Nephron (organoid): ENCODE measurements at regions not wholly inside any gene's neighbourhood (a gene's known extent, or its start where the extent isn't known, plus 50 kb on each side); places are given as distances from the start of the nearest gene placed in this dataset.

Experiments used
- H3K27ac Mint-ChIP-seq, 3 experiments: 2 replicates each; pipeline ENCODE4 v1.8.0; 2020; ENCODE audit warnings: mixed read lengths in 3 of 3, mild to moderate bottlenecking in 2 of 3, moderate library complexity in 1 of 3
- H3K27me3 Mint-ChIP-seq: 2 replicates; pipeline ENCODE4 v1.8.0; 2021; ENCODE audit warnings: low read depth, mild to moderate bottlenecking, moderate library complexity, mixed read lengths
- H3K36me3 Mint-ChIP-seq: 2 replicates; pipeline ENCODE4 v1.8.0; 2020; ENCODE audit warnings: low read depth, mixed read lengths
- H3K4me1 Mint-ChIP-seq: 2 replicates; pipeline ENCODE4 v1.8.0; 2020; ENCODE audit warnings: mixed read lengths
- H3K4me3 Mint-ChIP-seq, 3 experiments: 2 replicates each; pipeline ENCODE4 v1.8.0; 2020; ENCODE audit warnings: mild to moderate bottlenecking in 3 of 3, mixed read lengths in 3 of 3, moderate library complexity in 2 of 3
- H3K9me3 Mint-ChIP-seq: 2 replicates; pipeline ENCODE4 v1.8.0; 2020; ENCODE audit warnings: mixed read lengths
- TF ChIP-seq, protein P1 (sequence below), 3 experiments: fragments of 200-600 bp; sonication (generic); IDR thresholded peaks; one replicate each; pipeline ENCODE4 v1.5.0; 2021; ENCODE audit warnings: antibody characterized with exemption in 3 of 3; ENCODE audit not compliant: unreplicated experiment in 3 of 3

DNA sequence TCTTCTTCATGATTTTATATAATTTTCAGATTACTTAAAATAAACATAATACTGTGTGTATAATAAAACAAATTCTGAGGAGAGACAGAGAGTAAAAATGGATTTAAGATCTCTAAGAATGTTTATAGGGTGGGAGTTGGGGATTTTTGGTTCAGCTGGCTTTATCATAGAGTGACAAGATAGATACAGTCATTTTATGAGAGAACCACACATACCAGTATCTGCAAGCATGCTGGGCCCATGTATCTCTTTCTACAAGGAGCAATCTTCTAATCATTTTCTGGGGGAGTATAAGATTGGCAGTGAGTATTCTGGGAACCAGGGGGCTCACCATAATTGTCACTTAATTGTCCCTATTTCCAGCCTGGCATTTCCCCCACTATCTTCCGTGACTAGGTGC lies 64.3 kb upstream of the DUSP10 start:
- H3K27ac Mint-ChIP-seq, result no peak overlapping the region
- no peaks in the 10 kb centered on the region for H3K9me3 Mint-ChIP-seq
- TF ChIP-seq, protein P1, sequence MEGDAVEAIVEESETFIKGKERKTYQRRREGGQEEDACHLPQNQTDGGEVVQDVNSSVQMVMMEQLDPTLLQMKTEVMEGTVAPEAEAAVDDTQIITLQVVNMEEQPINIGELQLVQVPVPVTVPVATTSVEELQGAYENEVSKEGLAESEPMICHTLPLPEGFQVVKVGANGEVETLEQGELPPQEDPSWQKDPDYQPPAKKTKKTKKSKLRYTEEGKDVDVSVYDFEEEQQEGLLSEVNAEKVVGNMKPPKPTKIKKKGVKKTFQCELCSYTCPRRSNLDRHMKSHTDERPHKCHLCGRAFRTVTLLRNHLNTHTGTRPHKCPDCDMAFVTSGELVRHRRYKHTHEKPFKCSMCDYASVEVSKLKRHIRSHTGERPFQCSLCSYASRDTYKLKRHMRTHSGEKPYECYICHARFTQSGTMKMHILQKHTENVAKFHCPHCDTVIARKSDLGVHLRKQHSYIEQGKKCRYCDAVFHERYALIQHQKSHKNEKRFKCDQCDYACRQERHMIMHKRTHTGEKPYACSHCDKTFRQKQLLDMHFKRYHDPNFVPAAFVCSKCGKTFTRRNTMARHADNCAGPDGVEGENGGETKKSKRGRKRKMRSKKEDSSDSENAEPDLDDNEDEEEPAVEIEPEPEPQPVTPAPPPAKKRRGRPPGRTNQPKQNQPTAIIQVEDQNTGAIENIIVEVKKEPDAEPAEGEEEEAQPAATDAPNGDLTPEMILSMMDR (IDR thresholded peaks at IDR 0.05; ENCODE audit: unreplicated experiment in 3 of 3), result no peak
- no peaks in the 10 kb centered on the region for H3K27me3 Mint-ChIP-seq
- no peaks in the 10 kb centered on the region for H3K4me1 Mint-ChIP-seq
- H3K36me3 Mint-ChIP-seq, result no peaks in the 10 kb centered on the region
- H3K4me3 Mint-ChIP-seq, result no peak overlapping the region

DNA sequence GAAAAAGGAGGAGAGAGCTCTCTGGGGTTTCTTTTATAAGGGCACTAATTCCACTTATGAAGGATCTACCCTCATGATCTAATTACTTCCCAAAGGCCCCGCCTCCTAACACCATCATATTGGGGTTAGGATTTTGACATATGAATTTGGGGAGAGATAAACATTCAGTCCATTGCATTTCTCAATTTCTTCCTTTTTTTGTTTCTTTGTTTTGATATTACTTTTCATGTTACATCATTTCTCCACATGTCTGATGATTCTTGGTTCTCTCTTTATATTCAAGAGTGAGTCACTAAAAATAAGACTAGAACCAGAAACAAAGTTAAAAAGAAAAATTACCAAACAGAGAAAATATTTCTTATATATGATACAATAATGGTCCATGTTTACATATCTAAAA lies 63.2 kb upstream of the DUSP10 start:
- TF ChIP-seq, protein P1 (IDR thresholded peaks at IDR 0.05; ENCODE audit: unreplicated experiment in 3 of 3), result no peak
- no peaks in the 10 kb centered on the region for H3K27me3 Mint-ChIP-seq
- peaks cover 3% of the 10 kb centered on the region for H3K9me3 Mint-ChIP-seq
- H3K27ac Mint-ChIP-seq, result no peak overlapping the region
- no peak overlapping the region for H3K4me3 Mint-ChIP-seq
- no peaks in the 10 kb centered on the region for H3K4me1 Mint-ChIP-seq
- H3K36me3 Mint-ChIP-seq, result no peaks in the 10 kb centered on the region

DNA sequence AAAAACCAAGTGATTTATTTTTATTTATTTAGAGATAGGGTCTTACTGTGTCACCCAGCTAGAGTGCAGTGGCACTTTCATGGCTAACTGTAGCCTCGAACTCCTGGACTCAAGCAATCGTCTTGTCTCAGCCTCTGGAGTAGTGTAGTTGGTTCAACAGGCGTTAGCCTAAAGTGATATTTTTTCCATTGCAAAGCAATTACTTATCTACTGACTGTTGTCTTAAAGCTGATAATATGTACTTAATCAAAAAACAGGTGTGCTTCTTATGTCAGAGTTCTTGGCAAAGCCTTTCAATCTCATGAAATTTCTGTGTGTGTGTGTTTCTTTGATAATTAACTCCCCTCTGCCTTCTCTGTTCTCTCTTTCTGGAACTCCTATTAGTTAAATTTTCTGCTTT lies 62.4 kb upstream of the DUSP10 start:
- no peaks in the 10 kb centered on the region for H3K4me1 Mint-ChIP-seq
- TF ChIP-seq, protein P1 (IDR thresholded peaks at IDR 0.05; ENCODE audit: unreplicated experiment in 3 of 3), result no peak
- H3K27ac Mint-ChIP-seq, result no peak overlapping the region
- H3K27me3 Mint-ChIP-seq, result no peaks in the 10 kb centered on the region
- no peaks in the 10 kb centered on the region for H3K36me3 Mint-ChIP-seq
- H3K9me3 Mint-ChIP-seq, result peaks cover 5% of the 10 kb centered on the region
- no peak overlapping the region for H3K4me3 Mint-ChIP-seq

DNA sequence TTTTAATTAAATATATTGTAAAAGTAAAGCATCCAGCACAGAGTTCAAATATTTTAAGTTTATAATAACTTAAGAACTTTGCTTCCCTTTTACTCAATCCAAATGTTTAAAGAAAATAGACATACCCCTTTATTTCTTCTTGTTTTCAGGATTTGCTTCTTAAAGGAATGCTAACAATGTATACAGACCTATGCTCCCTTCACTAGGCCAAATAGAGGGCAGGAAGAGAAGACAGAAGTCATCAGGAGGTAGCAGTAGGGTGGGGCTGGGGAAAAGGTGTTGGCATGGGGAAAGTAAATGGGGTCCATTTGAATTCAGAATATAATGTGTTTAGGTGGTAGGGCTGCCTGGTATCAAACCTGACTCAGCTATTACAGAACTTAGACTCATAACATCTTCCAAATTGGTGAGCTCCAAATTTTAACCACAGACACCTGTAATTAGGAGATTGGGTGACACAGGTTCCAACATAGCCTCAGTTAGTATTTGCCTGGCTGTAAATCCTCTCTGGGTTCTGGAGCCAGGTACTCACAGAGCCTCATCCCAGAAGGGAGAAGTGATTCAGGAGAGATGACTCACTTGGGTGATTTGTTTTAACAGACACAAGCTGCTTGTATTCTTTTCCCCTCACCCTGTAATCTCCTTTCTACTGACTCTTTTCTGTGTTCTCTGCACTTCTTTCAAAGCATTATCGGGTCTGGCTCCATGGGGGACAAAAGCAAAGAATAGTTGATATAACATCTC lies 60.1 kb upstream of the DUSP10 start:
- Mint-ChIP-seq H3K9me3 (peaks cover 5% of the 10 kb centered on the region), H3K4me1 (no peaks in the 10 kb centered on the region), H3K4me3 (no peak overlapping the region), H3K27ac (no peak overlapping the region), H3K27me3 (no peaks in the 10 kb centered on the region), H3K36me3 (no peaks in the 10 kb centered on the region)
- TF ChIP-seq, protein P1 (IDR thresholded peaks at IDR 0.05; ENCODE audit: unreplicated experiment in 3 of 3), result no peak

DNA sequence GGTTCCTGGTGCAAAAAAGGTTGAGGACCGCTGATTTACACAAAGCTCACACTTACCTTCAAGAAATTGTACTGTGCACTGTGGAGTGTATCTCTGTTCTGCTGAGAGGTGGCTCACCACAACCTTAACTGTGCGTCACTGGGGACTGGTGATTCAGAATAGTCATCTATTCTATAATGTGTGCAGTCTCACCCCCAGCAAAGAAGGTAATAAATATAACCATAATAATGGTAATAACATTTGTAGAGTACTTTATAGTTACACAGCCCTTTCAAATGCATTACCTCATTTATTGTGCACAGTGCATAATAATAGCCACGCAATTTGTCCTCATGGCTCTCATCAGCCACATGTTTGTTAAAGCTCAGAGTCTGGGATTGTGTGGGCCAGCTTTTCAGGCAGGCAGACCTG lies 59.4 kb upstream of the DUSP10 start:
- Mint-ChIP-seq H3K4me3 (no peak overlapping the region), H3K9me3 (peaks cover 5% of the 10 kb centered on the region), H3K27me3 (no peaks in the 10 kb centered on the region), H3K4me1 (no peaks in the 10 kb centered on the region), H3K36me3 (no peaks in the 10 kb centered on the region), H3K27ac (no peak overlapping the region)
- TF ChIP-seq, protein P1 (IDR thresholded peaks at IDR 0.05; ENCODE audit: unreplicated experiment in 3 of 3), result no peak

DNA sequence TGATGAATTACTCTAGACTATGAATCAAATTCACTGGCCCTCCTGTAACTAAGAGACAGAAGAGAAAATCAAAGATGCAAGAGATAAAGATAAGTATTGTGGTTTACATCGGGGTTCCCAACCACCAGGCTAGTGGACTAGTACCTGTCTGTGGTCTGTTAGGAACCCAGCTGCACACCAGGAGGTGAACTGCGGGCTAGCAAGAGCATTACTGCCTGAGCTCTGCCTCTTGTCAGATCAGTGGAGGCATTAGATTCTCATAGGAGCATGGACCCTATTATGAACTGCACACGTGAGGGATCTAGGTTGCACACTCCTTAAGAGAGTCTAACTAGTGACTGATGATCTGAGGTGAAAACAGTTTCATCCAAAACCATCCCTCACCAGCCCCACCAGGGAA lies 58.9 kb upstream of the DUSP10 start:
- Mint-ChIP-seq H3K27me3 (no peaks in the 10 kb centered on the region), H3K36me3 (no peaks in the 10 kb centered on the region), H3K4me1 (no peaks in the 10 kb centered on the region), H3K9me3 (peaks cover 5% of the 10 kb centered on the region), H3K27ac (no peak overlapping the region), H3K4me3 (no peak overlapping the region)
- TF ChIP-seq, protein P1 (IDR thresholded peaks at IDR 0.05; ENCODE audit: unreplicated experiment in 3 of 3), result no peak
